Chondrocyte (in vitro differentiated cells): ENCODE measurements at regions not wholly inside any gene's neighbourhood (a gene's known extent, or its start where the extent isn't known, plus 50 kb on each side); places are given as distances from the start of the nearest gene placed in this dataset.

ENCODE experiments used
- DNase-seq: peaks from one replicate; pipeline ENCODE4 v3.0.0; 2021; ENCODE audit warnings: mixed read lengths, low spot score
- H3K27ac Mint-ChIP-seq: one replicate; pipeline ENCODE4 v1.8.0; 2021; ENCODE audit warnings: mild to moderate bottlenecking, moderate library complexity, mixed read lengths; ENCODE audit not compliant: unreplicated experiment
- H3K27me3 Mint-ChIP-seq: 2 replicates; pipeline ENCODE4 v1.8.0; 2021; ENCODE audit warnings: low read depth, mixed read lengths
- H3K36me3 Mint-ChIP-seq: 2 replicates; pipeline ENCODE4 v1.8.0; 2021; ENCODE audit warnings: low read depth, mixed read lengths
- H3K4me1 Mint-ChIP-seq: 2 replicates; pipeline ENCODE4 v1.8.0; 2021; ENCODE audit warnings: low read depth, mild to moderate bottlenecking, mixed read lengths
- H3K4me3 Mint-ChIP-seq: one replicate; pipeline ENCODE4 v1.8.0; 2021; ENCODE audit warnings: mild to moderate bottlenecking, moderate library complexity, mixed read lengths; ENCODE audit not compliant: unreplicated experiment
- H3K9me3 Mint-ChIP-seq: 2 replicates; pipeline ENCODE4 v1.8.0; 2021; ENCODE audit warnings: low read depth, mixed read lengths
- TF ChIP-seq, protein P1 (sequence below): fragments of 200-600 bp; sonication (generic); IDR thresholded peaks from 2 replicates; pipeline ENCODE4 v1.5.0; 2021; ENCODE audit warnings: antibody characterized with exemption, mild to moderate bottlenecking, moderate library complexity

DNA sequence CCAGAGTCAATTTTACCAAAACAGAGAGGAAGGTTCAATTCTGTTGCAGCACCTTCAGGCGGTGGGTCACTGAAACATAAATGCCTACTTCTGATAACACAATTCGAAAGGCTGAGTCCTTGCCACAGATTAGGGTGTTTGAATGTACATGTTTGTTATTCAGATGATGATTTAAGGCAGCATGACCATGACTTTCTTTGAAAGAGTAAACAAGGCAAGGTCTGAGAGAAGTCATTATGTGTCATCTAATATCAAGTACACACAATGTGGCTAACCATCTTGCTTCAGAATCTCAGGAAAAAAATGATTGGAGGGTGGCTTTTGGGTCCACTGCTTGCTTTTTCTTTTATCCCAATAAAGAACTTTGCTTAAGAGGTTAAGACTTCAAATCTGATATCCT is 457.5 kb downstream of the TAF11L14 start:
- Mint-ChIP-seq H3K4me1 (peaks cover 11% of the 10 kb centered on the region), H3K36me3 (peaks cover 2% of the 10 kb centered on the region), H3K9me3 (peaks cover 7% of the 10 kb centered on the region), H3K4me3 (no peak overlapping the region), H3K27ac (no peak overlapping the region), H3K27me3 (no peaks in the 10 kb centered on the region)
- DNase-seq: no peak
- TF ChIP-seq, protein P1, sequence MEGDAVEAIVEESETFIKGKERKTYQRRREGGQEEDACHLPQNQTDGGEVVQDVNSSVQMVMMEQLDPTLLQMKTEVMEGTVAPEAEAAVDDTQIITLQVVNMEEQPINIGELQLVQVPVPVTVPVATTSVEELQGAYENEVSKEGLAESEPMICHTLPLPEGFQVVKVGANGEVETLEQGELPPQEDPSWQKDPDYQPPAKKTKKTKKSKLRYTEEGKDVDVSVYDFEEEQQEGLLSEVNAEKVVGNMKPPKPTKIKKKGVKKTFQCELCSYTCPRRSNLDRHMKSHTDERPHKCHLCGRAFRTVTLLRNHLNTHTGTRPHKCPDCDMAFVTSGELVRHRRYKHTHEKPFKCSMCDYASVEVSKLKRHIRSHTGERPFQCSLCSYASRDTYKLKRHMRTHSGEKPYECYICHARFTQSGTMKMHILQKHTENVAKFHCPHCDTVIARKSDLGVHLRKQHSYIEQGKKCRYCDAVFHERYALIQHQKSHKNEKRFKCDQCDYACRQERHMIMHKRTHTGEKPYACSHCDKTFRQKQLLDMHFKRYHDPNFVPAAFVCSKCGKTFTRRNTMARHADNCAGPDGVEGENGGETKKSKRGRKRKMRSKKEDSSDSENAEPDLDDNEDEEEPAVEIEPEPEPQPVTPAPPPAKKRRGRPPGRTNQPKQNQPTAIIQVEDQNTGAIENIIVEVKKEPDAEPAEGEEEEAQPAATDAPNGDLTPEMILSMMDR: no peak

- Mint-ChIP-seq H3K9me3 (no peaks in the 10 kb centered on the region), H3K4me1 (peaks cover 11% of the 10 kb centered on the region), H3K27ac (no peak overlapping the region), H3K4me3 (no peak overlapping the region), H3K36me3 (no peaks in the 10 kb centered on the region), H3K27me3 (no peaks in the 10 kb centered on the region)
- DNase-seq: no peak
- TF ChIP-seq, protein P1: no peak
These were observed 460.8 kb downstream of the TAF11L14 start for GRCh38 chr5:18095061-18095460.

DNA sequence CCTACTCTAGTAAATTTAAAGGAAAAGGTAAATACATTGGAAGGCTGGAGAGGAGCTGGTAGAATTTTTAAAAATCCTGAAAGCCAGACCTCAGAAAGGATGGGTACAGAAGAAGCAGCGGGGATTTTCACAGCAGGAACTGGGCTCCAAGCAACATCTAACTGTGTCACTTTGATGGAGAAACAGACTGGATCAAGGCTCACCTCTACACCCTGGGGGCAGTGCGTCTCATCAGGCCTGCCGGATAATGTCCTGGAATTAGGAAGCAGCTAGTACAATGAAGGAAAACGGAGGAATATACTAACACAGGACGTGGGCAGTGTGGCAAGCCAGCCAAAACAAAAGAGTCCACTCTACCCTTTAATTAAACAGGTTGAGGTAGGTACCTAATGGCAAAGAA is 463.6 kb downstream of the TAF11L14 start:
- TF ChIP-seq, protein P1: no peak
- H3K27me3 Mint-ChIP-seq: no peaks in the 10 kb centered on the region
- H3K4me1 Mint-ChIP-seq: peaks cover 11% of the 10 kb centered on the region
- no peaks in the 10 kb centered on the region for H3K9me3 Mint-ChIP-seq
- H3K4me3 Mint-ChIP-seq: no peak overlapping the region
- no peak overlapping the region for H3K27ac Mint-ChIP-seq
- DNase-seq: no peak
- no peaks in the 10 kb centered on the region for H3K36me3 Mint-ChIP-seq

GRCh38 chr5:18098691-18099090 is 464.4 kb downstream of the TAF11L14 start:
- H3K36me3 Mint-ChIP-seq: no peaks in the 10 kb centered on the region
- TF ChIP-seq, protein P1: no peak
- DNase-seq: no peak
- H3K4me1 Mint-ChIP-seq: peaks cover 5% of the 10 kb centered on the region
- no peaks in the 10 kb centered on the region for H3K27me3 Mint-ChIP-seq
- H3K9me3 Mint-ChIP-seq: no peaks in the 10 kb centered on the region
- no peak overlapping the region for H3K27ac Mint-ChIP-seq
- H3K4me3 Mint-ChIP-seq: no peak overlapping the region

GRCh38 chr5:18099261-18099660 is 465.0 kb downstream of the TAF11L14 start:
- no peak for DNase-seq
- no peaks in the 10 kb centered on the region for H3K4me1 Mint-ChIP-seq
- no peak overlapping the region for H3K4me3 Mint-ChIP-seq
- H3K27ac Mint-ChIP-seq: no peak overlapping the region
- no peaks in the 10 kb centered on the region for H3K9me3 Mint-ChIP-seq
- TF ChIP-seq, protein P1: no peak
- H3K36me3 Mint-ChIP-seq: no peaks in the 10 kb centered on the region
- H3K27me3 Mint-ChIP-seq: no peaks in the 10 kb centered on the region
